CD4-positive, alpha-beta T cell treated with Interleukin-4 for 4 hours (primary cell): ENCODE measurements at regions not wholly inside any gene's neighbourhood (a gene's known extent, or its start where the extent isn't known, plus 50 kb on each side); places are given as distances from the start of the nearest gene placed in this dataset.
"Not testable (repeated sequence)": the region's sequence is repeated elsewhere in the genome, so short reads cannot be mapped to it uniquely, and the experiment has no call there.

Experiments
- DNase-seq: peaks from one replicate; pipeline ENCODE4 v3.0.0-alpha.2; 2020

DNA sequence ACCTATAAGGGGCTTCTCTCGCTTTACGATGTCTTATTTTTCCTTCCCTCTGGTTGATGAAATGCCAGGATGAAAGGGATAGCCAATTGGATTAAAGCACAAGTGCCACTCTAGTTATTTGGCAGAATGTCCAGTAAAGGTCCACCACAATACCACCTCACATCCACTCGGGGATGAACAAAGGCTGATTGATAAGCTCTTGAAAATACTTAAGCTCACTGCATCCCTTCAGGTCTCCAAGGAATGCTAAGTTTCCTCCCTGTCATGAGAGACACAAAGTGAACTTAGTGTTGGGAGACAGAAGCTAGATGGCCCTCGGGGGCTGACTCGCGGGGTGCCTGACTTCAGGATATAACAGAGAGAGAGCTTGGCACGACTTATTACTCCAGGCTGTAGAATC lies 185.9 kb upstream of the ZNF644 start:
- not testable (repeated sequence) for DNase-seq

DNA sequence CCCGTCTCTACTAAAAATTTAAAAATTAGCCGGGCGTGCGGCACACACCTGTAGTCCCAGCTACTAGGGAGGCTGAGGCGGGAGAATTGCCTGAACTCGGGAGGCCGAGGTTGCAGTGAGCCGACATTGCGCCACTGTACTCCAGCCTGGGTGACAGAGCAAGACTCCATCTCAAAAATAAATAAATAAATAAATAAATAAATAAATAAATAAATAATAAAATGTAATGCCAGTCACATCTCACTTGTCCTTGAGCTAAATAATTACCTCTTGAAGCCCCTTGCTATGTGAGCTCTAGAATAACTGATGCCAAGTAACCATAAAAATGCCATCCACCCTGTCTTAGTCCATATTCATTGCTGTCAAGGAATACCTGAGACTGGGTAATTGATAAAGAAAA lies 182.3 kb upstream of the ZNF644 start:
- DNase-seq = not testable (repeated sequence)

DNA sequence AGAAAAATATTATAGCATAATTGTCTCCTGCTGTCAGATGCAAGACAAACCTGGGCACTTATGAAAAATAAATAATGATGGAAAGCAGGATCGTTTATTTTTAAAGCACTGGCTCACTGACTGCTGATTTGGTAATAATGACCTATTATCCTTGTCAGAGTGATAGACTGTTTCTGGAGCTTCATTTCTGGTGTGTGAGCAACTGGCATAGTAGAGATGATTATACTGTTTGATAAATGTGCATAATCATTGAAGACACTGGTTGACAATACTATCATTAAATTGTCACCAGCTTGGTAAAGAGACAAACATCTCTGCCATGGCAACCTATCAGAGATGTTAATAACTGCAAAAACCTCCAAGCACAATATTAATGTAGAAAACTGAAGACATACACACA lies 179.9 kb upstream of the ZNF644 start:
- DNase-seq = no peak

DNA sequence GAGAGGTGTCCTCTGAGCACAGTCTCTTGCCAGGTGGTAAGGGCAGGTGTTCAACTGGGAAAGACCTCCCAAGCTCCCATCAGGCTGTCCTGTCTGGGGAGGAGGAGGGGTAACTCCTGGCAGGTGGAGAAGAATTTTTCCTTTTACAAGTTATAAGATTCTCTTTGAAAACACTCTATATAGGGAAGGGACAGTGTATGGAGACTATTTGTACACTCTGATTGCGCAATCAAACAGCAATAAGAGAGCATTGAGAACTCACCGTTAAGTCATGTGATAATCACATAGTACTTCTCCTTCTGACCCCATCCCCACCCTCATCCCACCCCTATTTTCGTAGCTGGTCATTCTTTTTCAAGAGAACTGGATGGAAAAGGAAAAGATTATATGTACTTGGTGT lies 179.3 kb upstream of the ZNF644 start:
- DNase-seq = no peak

DNA sequence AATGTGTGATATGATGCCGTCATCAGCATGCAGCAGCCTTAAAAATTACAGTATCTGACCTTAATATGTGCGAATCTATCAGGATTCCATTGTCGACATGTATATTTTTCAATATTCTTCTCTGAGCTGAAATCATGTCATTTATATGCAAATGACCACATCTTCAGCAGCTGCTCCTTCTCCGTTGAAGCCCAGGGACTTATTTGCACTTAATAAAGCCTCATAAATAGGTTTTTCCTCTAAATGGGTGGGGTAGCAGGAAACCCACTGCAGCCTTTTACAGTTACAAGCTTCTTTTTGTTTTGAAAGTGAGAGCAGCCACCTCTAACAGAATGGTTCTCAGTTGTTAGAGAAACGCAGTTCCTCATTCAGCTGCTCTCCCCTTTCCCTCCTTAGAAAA lies 178.8 kb upstream of the ZNF644 start:
- DNase-seq = no peak

DNA sequence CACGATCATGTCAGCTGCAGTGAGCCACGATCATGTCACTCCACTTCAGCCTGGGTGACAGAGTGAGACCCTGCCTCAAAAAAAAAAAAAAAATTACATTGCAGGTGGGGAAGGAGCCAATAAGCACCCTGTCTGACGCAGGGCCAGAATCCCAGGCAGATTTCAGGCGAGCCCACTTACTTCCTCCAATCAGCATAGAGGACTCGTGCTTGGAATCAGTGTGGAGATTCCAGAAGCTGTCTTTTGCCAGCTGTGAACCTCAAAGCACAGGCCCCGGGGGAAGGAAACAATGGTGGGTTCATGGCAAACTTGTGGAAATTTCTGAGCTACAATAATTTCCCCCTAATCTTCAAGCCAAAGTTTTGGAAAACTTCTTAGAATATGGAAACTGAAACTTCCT lies 178.2 kb upstream of the ZNF644 start:
- no peak for DNase-seq

DNA sequence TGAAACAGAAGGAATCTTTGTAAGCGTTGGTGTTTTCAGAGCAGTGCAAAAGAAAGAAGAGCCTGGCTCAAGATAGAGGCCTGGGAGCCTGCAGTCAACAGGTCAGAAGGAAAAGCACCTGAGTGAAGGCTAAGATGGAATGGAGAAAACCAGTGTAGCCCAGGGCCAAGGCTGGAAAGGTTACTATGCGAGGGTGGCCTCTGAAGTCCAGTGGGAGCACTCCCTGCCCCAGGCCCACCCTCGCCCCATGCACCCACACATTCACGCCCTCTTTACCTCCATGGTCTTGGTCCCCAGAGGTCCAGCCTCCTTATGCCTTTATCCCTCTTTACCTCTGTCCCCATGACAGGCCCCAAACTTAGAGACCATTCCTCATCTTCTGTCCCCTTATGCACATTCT lies 169.2 kb upstream of the ZNF644 start:
- no peak for DNase-seq

DNA sequence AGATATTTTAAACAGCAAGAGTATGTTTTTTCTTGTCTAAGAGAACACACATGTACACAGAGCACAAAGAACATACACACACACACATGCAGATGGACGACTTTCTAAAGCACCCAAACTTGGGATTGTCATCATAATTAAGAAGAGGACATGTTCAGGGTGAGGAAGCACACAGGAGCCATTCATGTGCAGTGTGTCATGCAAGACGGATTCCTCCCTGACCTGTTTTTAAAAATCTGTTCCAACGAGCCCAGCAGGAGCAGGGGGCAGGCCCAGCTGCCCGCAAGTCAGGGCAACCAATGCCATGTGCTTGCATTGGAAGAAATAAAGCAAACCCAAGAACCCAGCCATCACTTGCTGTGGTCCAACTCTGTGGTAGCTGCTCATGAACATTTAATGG lies 167.3 kb upstream of the ZNF644 start:
- no peak for DNase-seq

DNA sequence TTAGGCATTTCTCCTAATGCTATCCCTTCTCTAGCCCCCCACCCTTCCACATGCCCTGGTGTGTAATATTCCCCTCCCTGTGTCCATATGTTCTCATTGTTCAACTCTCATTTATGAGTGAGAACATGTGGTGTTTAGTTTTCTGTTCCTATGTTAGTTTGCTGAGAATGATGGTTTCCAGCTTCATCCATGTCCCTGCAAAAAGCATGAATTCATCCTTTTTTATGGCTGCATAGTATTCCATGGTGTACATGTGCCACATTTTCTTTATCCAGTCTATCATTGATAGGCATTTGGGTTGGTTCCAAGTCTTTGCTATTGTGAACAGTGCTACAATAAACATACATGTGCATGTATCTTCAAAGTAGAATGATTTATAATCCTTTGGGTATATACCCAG lies 161.0 kb upstream of the ZNF644 start:
- DNase-seq = not testable (repeated sequence)

DNA sequence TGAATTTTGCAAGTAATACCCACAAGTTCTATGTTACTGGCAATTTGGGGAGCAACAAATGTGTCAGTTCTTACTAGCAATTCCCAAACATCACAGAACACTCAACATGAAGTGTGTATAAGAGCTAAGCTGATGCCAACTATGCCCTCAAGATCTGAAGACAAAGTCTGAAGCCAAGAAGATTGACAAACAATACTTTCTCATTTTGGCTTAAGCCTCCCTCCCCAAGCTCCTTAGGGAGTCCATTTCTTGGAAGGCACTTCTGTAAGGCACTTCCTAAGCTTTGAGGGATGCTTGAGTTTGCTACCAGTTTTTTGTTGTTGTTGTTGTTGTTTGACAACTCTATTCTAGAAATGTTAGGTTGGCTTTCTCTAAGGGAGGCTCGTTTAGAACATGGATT lies 154.4 kb upstream of the ZNF644 start:
- no peak for DNase-seq

DNA sequence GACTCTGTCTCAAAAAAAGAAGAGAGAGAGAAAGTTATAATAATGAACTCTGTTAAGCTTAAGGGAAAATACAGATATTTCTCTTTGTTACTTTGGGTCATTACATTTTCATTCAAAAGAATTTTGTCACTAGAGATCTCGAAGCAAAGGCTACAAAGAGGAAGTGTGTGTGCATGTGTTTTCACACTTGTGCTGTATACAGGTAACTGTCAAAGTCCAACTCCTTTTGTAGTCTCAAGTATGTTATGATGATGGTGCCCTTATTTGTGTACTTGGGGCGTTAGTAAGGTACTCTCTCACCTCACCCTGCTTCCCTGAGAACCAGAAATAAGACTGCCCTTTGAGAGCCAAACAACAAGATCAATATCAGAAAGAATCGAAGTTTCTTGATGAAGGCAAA lies 152.9 kb upstream of the ZNF644 start:
- no peak for DNase-seq

DNA sequence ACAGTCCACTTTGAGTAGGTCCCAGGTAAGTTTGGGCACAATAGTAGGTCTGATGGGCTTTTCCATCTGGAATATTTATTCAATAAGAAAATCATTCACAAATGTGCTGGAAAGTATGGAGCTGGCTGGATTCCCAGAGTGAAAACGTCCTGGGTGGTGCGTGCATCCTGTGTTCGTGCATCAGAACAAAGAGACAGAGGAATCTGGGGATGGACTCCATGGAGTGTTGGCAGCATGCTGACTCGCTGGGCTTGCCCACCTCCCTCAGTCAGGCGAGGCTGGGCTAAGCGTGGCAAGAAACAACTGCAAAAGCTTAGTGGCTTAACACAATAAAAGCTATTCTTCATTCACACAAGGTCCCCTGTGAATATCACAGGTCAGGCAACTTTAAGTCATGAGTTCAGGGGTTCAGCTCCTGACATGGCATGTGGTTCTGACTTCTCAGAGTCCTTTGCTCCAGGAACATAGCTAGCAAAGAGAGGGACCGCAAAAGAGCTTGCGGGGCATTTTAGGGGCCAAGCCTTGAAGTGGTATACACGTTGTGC lies 151.6 kb upstream of the ZNF644 start:
- no peak for DNase-seq

DNA sequence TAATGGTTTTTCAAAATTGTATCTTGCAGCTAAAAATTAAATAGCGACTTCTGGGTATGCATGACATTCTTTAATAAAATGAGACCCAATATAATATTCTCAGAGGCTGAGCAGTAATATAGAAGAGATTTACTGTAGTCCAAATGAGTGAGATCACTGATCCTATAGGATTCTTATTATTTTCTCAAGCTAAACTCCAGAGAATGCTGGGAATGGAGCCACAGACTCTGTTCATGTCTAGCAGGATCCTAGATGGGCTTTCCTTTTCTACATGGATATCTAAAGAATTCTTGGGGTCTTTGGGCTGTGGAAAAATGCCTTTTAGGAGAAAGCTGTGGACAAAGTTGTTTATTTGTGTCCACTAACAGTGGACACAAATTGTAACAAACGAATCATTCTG lies 150.7 kb upstream of the ZNF644 start:
- DNase-seq = no peak

DNA sequence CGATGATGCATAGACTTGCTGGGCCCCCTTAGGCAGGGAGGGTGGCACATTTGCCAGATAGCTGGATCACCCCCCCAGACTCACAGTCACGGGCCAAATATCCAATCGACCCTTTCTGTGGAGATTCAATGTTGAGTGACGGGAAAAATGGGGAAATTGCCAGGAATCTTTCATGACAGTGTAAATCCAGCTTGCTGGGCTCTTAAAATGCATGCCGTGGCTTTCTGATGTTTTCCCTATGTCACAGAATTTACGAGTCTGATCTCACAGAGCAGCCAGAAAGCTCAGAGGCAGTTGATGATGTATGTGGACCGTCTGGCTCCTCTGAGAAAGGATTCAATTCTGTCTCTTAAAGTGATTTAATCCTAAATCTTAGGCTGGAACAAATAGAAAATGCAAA lies 150.1 kb upstream of the ZNF644 start:
- no peak for DNase-seq

DNA sequence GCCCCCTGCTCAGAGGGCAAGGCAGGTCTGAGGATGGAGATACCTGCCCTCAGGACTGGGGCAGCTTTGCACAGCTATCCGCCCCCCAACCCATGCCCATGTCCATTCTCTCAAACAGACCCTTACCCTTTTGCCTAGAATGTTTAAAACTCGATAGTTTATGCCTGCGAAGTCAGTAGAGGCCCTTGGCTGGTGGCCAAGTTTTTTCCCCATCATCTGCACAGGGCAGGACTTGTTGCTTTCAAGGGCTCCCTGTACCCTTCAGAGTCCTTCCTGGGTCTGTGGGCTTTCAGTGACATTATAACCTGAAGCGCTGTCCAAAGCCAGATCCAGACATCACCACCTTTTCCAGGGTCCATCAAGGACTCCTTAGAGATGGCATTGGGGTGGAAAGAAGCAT lies 148.7 kb upstream of the ZNF644 start:
- no peak for DNase-seq

DNA sequence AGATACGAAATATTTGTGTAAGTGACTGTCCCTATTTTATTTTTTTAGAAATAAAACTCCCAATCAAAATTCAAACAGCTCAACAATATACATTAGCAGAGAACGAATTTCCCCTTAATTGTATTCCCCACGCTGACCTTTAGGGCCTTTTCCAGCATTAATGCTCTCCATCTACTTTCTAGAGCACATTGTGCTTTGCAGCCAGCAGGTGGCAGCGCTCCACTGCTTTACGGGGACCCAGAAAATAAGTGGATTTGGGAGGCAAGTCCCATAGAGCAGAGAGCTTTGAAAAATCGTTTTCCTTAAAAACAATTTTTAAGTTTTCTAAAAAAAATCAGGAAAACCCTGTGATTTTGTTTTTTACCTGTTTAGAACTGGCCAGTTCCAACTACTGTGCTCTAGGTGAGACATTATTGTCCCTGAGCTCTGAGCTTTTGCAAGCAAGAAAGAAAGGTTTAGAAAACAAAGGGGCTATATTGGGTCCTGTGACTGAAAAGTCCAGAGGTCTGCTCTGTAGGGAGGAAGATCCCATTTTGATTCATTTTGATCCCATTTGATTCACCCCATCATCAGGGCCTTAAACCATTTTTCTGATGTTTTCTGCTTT lies 144.4 kb upstream of the ZNF644 start:
- DNase-seq = peak; percentile 38

DNA sequence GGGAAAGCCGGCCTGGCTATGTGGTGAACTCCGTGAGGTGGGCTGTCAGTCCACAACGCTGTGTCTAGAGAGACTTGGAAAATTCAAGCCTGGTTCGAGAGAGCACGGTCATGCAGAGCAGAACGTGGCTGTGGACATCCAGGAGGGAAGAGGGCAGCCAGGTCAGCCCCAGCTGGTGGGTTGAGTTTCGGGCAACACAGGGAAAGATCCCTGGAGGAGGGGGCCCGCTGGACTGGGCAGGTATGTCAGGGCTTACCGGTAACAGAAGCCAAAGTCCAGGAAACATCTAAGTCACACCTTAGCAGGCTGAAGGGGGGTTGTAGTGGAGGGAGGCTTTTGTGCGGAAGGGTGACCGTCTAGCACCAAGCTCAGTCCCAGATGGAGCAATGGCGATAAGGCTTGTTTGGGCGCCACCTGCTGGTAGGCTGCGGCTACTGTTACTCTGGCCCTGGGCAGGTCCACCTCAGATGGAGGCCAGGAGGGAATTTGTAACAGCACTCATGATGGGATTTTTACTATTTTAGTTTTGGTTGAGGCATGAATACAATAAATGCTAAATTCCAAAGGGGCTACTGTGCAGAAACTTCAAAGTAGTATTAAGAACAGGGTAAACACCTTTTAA lies 143.3 kb upstream of the ZNF644 start:
- DNase-seq = peak; percentile 54

DNA sequence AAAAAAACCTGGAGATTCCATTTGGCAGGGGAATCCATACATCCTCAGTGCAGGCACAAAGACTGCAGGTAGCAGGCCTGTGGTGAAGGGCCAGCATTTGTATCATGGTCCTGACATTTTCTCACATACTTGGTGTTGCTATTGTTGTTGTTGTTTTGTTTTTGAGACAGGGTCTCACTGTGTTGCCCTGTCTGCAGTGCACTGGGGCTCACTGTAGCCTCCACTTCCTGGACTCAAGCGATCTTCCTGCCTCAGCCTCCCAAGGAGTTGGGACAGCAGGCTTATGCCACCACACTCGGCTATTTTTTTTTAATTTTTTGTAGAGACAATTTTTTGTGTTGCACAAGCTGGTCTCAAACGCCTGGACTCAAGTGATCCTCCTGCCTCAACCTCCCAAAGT lies 140.8 kb upstream of the ZNF644 start:
- DNase-seq = no peak

DNA sequence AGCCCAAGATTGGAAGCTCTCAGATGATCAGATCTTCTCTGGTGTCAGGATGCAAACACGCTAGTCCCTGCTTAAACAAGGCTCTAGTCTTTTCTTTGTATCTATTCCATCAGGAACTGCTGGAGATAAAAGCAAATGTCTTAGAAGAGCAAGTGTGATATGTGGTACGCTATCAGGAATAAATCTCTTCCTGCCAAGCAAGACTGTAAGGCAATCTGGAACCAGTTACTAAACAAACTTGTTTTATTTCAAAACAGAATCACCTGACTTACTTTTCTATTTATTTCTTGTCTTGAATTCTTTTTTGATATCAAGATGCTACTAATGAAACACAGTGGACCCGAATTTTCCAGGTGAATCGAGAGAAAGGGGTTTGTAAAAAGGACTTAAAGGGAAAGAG lies 139.9 kb upstream of the ZNF644 start:
- DNase-seq = no peak

DNA sequence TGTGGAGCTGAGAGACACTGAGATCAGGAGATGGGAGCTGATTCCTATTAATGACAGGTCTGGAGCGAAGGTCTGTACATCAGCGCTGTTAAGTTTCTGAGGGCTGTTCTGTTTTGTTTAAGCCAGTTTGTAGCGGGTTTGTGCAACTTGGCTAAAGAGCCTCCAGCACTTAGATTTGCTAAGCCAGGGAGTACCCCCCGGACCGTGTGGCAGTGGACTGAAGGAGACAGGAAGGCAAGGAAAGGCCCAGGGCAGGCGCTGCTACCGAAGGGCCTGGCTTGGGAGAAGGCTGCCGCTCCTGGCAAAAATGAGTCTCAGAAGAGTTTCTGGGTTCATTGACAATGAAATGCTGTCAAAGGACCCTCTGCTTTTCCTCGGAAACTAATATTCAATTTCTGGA lies 139.3 kb upstream of the ZNF644 start:
- no peak for DNase-seq

DNA sequence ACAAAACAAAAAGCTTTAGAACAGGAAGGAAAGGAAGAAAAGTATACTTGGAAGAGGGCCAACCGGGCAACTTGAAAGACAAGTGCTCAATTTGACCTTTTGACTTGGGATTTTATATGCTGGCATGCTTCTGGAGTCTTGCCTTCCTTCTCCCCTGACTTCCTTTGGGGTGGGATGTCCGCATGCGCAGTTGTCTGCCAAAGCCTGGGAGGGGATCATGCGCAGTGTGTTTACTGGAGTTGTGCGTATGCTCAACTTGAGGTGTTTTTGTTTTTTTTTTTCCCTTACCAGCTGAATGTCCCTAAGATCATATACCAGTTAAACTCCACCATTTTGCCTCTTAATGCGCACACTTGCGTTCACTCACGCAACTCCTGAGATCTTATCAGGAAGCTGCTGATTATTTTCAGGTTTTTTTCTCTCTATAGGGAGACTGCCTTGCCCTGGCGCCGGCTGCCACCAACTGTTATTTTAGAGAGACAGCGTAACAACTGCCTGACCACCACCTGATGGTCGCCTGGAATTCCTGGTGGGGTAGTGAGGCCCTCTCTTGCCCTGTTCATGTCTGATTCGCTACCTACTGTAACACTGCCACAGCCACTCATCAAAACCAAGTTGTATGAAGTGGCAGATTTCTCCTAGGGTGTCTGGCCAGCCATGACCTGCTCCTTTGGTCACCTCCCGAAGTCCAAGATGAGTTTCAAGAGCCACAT lies 138.7 kb upstream of the ZNF644 start:
- DNase-seq = no peak

DNA sequence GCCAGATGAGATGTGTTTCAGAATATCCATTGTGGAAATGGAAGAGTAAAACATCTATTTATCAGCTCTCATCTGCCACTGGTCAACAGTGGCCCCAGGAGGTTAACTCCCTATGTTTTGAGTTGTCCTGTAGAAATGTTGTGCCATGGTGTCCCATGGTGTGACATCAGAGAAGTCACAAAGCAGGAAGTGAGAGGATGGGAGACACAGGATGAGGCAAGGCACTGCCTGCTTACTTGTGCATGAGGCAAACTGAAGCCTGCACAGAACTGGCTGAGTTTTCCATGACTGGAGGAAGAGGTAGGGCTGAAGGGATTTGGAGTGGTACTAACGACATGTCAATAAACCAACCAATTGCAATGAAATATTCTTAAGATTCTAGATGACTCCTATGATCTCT lies 131.5 kb upstream of the ZNF644 start:
- no peak for DNase-seq

DNA sequence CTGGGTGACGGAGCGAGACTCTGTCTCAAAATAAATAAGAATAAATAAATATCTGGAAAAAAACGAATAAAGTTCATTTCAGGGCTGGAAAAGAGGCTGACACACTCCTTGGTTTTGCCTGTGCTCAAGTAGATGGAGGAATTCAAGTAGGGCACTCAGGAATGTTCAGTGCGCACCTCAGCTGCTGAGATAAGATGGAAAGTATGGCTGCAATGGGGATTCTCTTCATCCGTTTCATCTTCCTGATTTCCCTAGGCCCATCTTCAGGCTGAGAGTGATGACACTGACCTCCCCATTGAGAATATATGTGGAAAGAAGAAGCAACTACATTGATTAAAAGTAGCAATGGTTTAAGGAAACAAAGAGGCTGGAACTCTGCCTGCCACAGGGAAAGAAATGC lies 130.5 kb upstream of the ZNF644 start:
- no peak for DNase-seq

DNA sequence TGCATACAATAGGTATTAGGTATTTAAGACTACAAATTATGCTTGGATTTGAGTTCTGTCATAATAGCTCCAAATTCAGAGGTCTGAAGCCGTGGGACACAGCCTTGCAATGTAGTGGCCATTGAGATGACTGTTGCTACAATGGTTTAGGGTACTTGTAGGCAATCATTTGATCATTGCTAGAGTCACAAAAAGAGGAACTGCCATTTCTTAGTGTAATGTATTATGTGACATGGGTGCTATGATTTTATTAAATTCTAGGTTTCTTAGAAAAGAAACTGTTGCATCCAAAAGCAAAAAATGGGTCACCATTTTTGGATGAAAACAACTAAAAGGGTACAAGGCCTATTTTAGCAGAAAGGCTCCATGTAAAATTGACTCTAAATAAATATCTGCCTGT lies 129.9 kb upstream of the ZNF644 start:
- DNase-seq = no peak
